SJSA1 (cell line): ENCODE measurements at regions not wholly inside any gene's neighbourhood (a gene's known extent, or its start where the extent isn't known, plus 50 kb on each side); places are given as distances from the start of the nearest gene placed in this dataset.
A peak's percentile ranks its signal among the peaks of the same experiment; 100 is the strongest.

Experiments
- DNase-seq, 2 experiments: peaks; one replicate each; pipeline ENCODE4 v3.0.0-alpha.2; 2015 to 2020; ENCODE audit warnings: low spot score in 2 of 2, low read depth in 1 of 2
- H3K27ac ChIP-seq: fragments of 250-450 bp; sonication (Bioruptor Pico); 2 replicates; pipeline ENCODE4 v1.5.1; 2020; ENCODE audit warnings: mild to moderate bottlenecking, moderate library complexity
- H3K27me3 ChIP-seq: fragments of 250-450 bp; sonication (Bioruptor Pico); replicated peaks from 2 replicates; pipeline ENCODE4 v1.5.1; 2020; ENCODE audit warnings: mild to moderate bottlenecking, moderate library complexity
- H3K36me3 ChIP-seq: fragments of 250-450 bp; sonication (Bioruptor Pico); 2 replicates; pipeline ENCODE4 v1.5.1; 2020; ENCODE audit warnings: mild to moderate bottlenecking
- H3K4me1 ChIP-seq: fragments of 250-450 bp; sonication (Bioruptor Pico); replicated peaks from 2 replicates; pipeline ENCODE4 v1.6.1; 2021; ENCODE audit warnings: mild to moderate bottlenecking
- H3K4me3 ChIP-seq: fragments of 250-450 bp; sonication (Bioruptor Pico); 2 replicates; pipeline ENCODE4 v1.5.1; 2020; ENCODE audit warnings: mild to moderate bottlenecking
- H3K9me3 ChIP-seq: fragments of 250-450 bp; sonication (Bioruptor Pico); replicated peaks from 2 replicates; pipeline ENCODE4 v1.5.1; 2020; ENCODE audit warnings: mild to moderate bottlenecking

- Histone ChIP-seq H3K27me3 (peaks cover 6% of the 10 kb centered on the region), H3K36me3 (no peaks in the 10 kb centered on the region), H3K4me3 (no peak overlapping the region), H3K4me1 (no peaks in the 10 kb centered on the region), H3K27ac (no peak overlapping the region), H3K9me3 (no peaks in the 10 kb centered on the region)
- DNase-seq, result peak in 1 of 2 experiments; percentile 28
These were observed 212.7 kb upstream of the MVB12B start for GRCh38 chr9:126113756-126114408.

- Histone ChIP-seq H3K9me3 (no peaks in the 10 kb centered on the region), H3K27ac (no peak overlapping the region), H3K27me3 (peaks cover 10% of the 10 kb centered on the region), H3K4me1 (no peaks in the 10 kb centered on the region), H3K4me3 (no peak overlapping the region), H3K36me3 (no peaks in the 10 kb centered on the region)
- peak in 1 of 2 experiments; percentile 20 for DNase-seq
These were observed 212.2 kb upstream of the MVB12B start for GRCh38 chr9:126114409-126114760.

- Histone ChIP-seq H3K27me3 (peaks cover 11% of the 10 kb centered on the region), H3K4me3 (no peak overlapping the region), H3K9me3 (no peaks in the 10 kb centered on the region), H3K36me3 (no peaks in the 10 kb centered on the region), H3K4me1 (no peaks in the 10 kb centered on the region), H3K27ac (no peak overlapping the region)
- no peak for DNase-seq
These were observed 211.7 kb upstream of the MVB12B start for GRCh38 chr9:126114850-126115460.

- Histone ChIP-seq H3K4me3 (no peak overlapping the region), H3K36me3 (no peaks in the 10 kb centered on the region), H3K4me1 (no peaks in the 10 kb centered on the region), H3K27me3 (peaks cover 14% of the 10 kb centered on the region), H3K27ac (no peak overlapping the region), H3K9me3 (no peaks in the 10 kb centered on the region)
- no peak for DNase-seq
These were observed 210.1 kb upstream of the MVB12B start for GRCh38 chr9:126116351-126117157.

- Histone ChIP-seq H3K9me3 (no peaks in the 10 kb centered on the region), H3K36me3 (no peaks in the 10 kb centered on the region), H3K4me3 (no peak overlapping the region), H3K27me3 (peaks cover 14% of the 10 kb centered on the region), H3K4me1 (no peaks in the 10 kb centered on the region), H3K27ac (no peak overlapping the region)
- DNase-seq, result no peak
These were observed 209.5 kb upstream of the MVB12B start for GRCh38 chr9:126117158-126117425.

- H3K9me3 ChIP-seq, result no peaks in the 10 kb centered on the region
- no peaks in the 10 kb centered on the region for H3K4me1 ChIP-seq
- peaks cover 14% of the 10 kb centered on the region for H3K27me3 ChIP-seq
- H3K27ac ChIP-seq, result no peak overlapping the region
- no peaks in the 10 kb centered on the region for H3K36me3 ChIP-seq
- no peak overlapping the region for H3K4me3 ChIP-seq
- no peak for DNase-seq
These were observed 209.0 kb upstream of the MVB12B start for GRCh38 chr9:126117631-126118030.

- Histone ChIP-seq H3K4me1 (no peaks in the 10 kb centered on the region), H3K4me3 (no peak overlapping the region), H3K36me3 (no peaks in the 10 kb centered on the region), H3K27me3 (peaks cover 16% of the 10 kb centered on the region), H3K27ac (no peak overlapping the region), H3K9me3 (no peaks in the 10 kb centered on the region)
- DNase-seq, result no peak
These were observed 206.9 kb upstream of the MVB12B start for GRCh38 chr9:126119731-126120130.

GRCh38 chr9:126122901-126123616, 203.6 kb upstream of the MVB12B start:
- Histone ChIP-seq H3K27me3 (peaks cover 12% of the 10 kb centered on the region), H3K9me3 (no peaks in the 10 kb centered on the region), H3K27ac (no peak overlapping the region), H3K4me3 (no peak overlapping the region), H3K36me3 (no peaks in the 10 kb centered on the region), H3K4me1 (no peaks in the 10 kb centered on the region)
- no peak for DNase-seq

GRCh38 chr9:126123927-126124326, 202.7 kb upstream of the MVB12B start:
- no peaks in the 10 kb centered on the region for H3K4me1 ChIP-seq
- no peak overlapping the region for H3K27ac ChIP-seq
- H3K4me3 ChIP-seq, result no peak overlapping the region
- H3K36me3 ChIP-seq, result no peaks in the 10 kb centered on the region
- DNase-seq, result no peak
- H3K27me3 ChIP-seq, result peaks cover 12% of the 10 kb centered on the region
- H3K9me3 ChIP-seq, result no peaks in the 10 kb centered on the region

- no peak for DNase-seq
- H3K36me3 ChIP-seq, result no peaks in the 10 kb centered on the region
- no peak overlapping the region for H3K27ac ChIP-seq
- no peaks in the 10 kb centered on the region for H3K9me3 ChIP-seq
- H3K4me3 ChIP-seq, result no peak overlapping the region
- H3K27me3 ChIP-seq, result peaks cover 7% of the 10 kb centered on the region
- H3K4me1 ChIP-seq, result no peaks in the 10 kb centered on the region
These were observed 201.5 kb upstream of the MVB12B start for GRCh38 chr9:126125177-126125576.

GRCh38 chr9:126125577-126125976, 201.1 kb upstream of the MVB12B start:
- H3K36me3 ChIP-seq, result no peaks in the 10 kb centered on the region
- H3K4me3 ChIP-seq, result no peak overlapping the region
- no peaks in the 10 kb centered on the region for H3K4me1 ChIP-seq
- DNase-seq, result no peak
- no peaks in the 10 kb centered on the region for H3K9me3 ChIP-seq
- H3K27me3 ChIP-seq, result peaks cover 7% of the 10 kb centered on the region
- H3K27ac ChIP-seq, result no peak overlapping the region

GRCh38 chr9:126125992-126126409, 200.6 kb upstream of the MVB12B start:
- Histone ChIP-seq H3K4me3 (no peak overlapping the region), H3K9me3 (no peaks in the 10 kb centered on the region), H3K36me3 (no peaks in the 10 kb centered on the region), H3K4me1 (no peaks in the 10 kb centered on the region), H3K27ac (no peak overlapping the region), H3K27me3 (peaks cover 5% of the 10 kb centered on the region)
- DNase-seq, result no peak

GRCh38 chr9:126126807-126127206, 199.8 kb upstream of the MVB12B start:
- H3K4me1 ChIP-seq, result no peaks in the 10 kb centered on the region
- no peaks in the 10 kb centered on the region for H3K36me3 ChIP-seq
- H3K4me3 ChIP-seq, result no peak overlapping the region
- DNase-seq, result no peak
- no peak overlapping the region for H3K27ac ChIP-seq
- H3K27me3 ChIP-seq, result peaks cover 4% of the 10 kb centered on the region; the same call in 1 of the 2 replicates
- H3K9me3 ChIP-seq, result no peaks in the 10 kb centered on the region

- no peak overlapping the region for H3K4me3 ChIP-seq
- no peaks in the 10 kb centered on the region for H3K36me3 ChIP-seq
- H3K4me1 ChIP-seq, result no peaks in the 10 kb centered on the region
- H3K27ac ChIP-seq, result no peak overlapping the region
- DNase-seq, result peak in 1 of 2 experiments; percentile 17
- no peaks in the 10 kb centered on the region for H3K9me3 ChIP-seq
- peaks cover 8% of the 10 kb centered on the region; the same call in 1 of the 2 replicates for H3K27me3 ChIP-seq
These were observed 199.0 kb upstream of the MVB12B start for GRCh38 chr9:126127591-126127990.
